Activated naive CD4-positive, alpha-beta T cell treated with anti-CD3 and anti-CD28 coated beads, Interleukin-2, amount 50 U/mL, for 72 hours (primary cell): ENCODE measurements at regions not wholly inside any gene's neighbourhood (a gene's known extent, or its start where the extent isn't known, plus 50 kb on each side); places are given as distances from the start of the nearest gene placed in this dataset.
A peak's percentile ranks its signal among the peaks of the same experiment; 100 is the strongest.
"Not testable (repeated sequence)": the region's sequence is repeated elsewhere in the genome, so short reads cannot be mapped to it uniquely, and the experiment has no call there.

Experiments
- ATAC-seq, 2 donors: fragments of 150-1000 bp; cut with Tn5 transposase; 2 replicates each; pipeline ENCODE4 v1.10.0; 2021; ENCODE audit warnings: mild to moderate bottlenecking in 2 of 2, moderate library complexity in 2 of 2
- DNase-seq, 2 donors: peaks; one replicate each; pipeline ENCODE4 v3.0.0; 2021 to 2022; ENCODE audit warnings: low spot score in 2 of 2
- H3K27ac Mint-ChIP-seq, 2 donors: one replicate each; pipeline ENCODE4 v1.8.0; 2022; ENCODE audit warnings: mild to moderate bottlenecking in 2 of 2, mixed read lengths in 2 of 2
- H3K36me3 Mint-ChIP-seq, 2 donors: one replicate each; pipeline ENCODE4 v1.8.0; 2022; ENCODE audit warnings: mixed read lengths in 2 of 2
- H3K9me3 Mint-ChIP-seq, 2 donors: one replicate each; pipeline ENCODE4 v1.8.0; 2022; ENCODE audit warnings: mixed read lengths in 2 of 2

- ATAC-seq (no peak), DNase-seq (no peak)
- Mint-ChIP-seq H3K9me3 (peaks cover 9 to 26% of the 10 kb centered on the region in 2 donors), H3K27ac (no peak overlapping the region), H3K36me3 (peaks cover 0 to 49% of the 10 kb centered on the region in 2 donors)
Observed at GRCh38 chr12:68984796-68985573, 52.0 kb upstream of the CPM start.

- H3K27ac Mint-ChIP-seq, ATAC-seq, DNase-seq: not testable (repeated sequence)
- Mint-ChIP-seq H3K36me3 (peaks cover 9 to 17% of the 10 kb centered on the region in 2 donors), H3K9me3 (peaks cover 6 to 21% of the 10 kb centered on the region in 2 donors)
Observed at GRCh38 chr12:68997526-68997925, 64.6 kb upstream of the CPM start.

- no peak for DNase-seq
- H3K27ac Mint-ChIP-seq, result no peak overlapping the region
- H3K9me3 Mint-ChIP-seq, result peaks cover 6 to 21% of the 10 kb centered on the region in 2 donors
Observed at GRCh38 chr12:68998041-68998440, 65.1 kb upstream of the CPM start.

GRCh38 chr12:69000074-69000473 is 67.1 kb upstream of the CPM start:
- no peak overlapping the region for H3K27ac Mint-ChIP-seq

More at GRCh38 chr12:68998041-68998440, 65.1 kb upstream of the CPM start:
- no peak for ATAC-seq
- H3K36me3 Mint-ChIP-seq, result peaks cover 8 to 17% of the 10 kb centered on the region in 2 donors

GRCh38 chr12:69000540-69001243 is 67.7 kb upstream of the CPM start:
- ATAC-seq, result no peak
- peaks cover 0 to 17% of the 10 kb centered on the region in 2 donors for H3K36me3 Mint-ChIP-seq
- H3K27ac Mint-ChIP-seq, result no peak overlapping the region
- peaks cover 6 to 13% of the 10 kb centered on the region in 2 donors for H3K9me3 Mint-ChIP-seq
- no peak for DNase-seq

More at GRCh38 chr12:69000074-69000473, 67.1 kb upstream of the CPM start:
- peaks cover 0 to 17% of the 10 kb centered on the region in 2 donors for H3K36me3 Mint-ChIP-seq
- no peak for DNase-seq
- no peak for ATAC-seq
- peaks cover 6 to 13% of the 10 kb centered on the region in 2 donors for H3K9me3 Mint-ChIP-seq

- Mint-ChIP-seq H3K36me3 (peaks cover 0 to 17% of the 10 kb centered on the region in 2 donors), H3K27ac (no peak overlapping the region), H3K9me3 (peaks cover 6 to 13% of the 10 kb centered on the region in 2 donors)
- ATAC-seq, result no peak
- DNase-seq, result no peak
Observed at GRCh38 chr12:69001251-69001650, 68.3 kb upstream of the CPM start.

GRCh38 chr12:69002969-69003368 is 70.0 kb upstream of the CPM start:
- Mint-ChIP-seq H3K9me3 (peaks cover 0 to 6% of the 10 kb centered on the region in 2 donors), H3K36me3 (peaks cover 0 to 10% of the 10 kb centered on the region in 2 donors), H3K27ac (no peak overlapping the region)
- DNase-seq, result no peak
- no peak for ATAC-seq

GRCh38 chr12:69003991-69004390 is 71.0 kb upstream of the CPM start:
- ATAC-seq (no peak), DNase-seq (no peak)
- no peak overlapping the region for H3K27ac Mint-ChIP-seq
- peaks cover 0 to 5% of the 10 kb centered on the region in 2 donors for H3K9me3 Mint-ChIP-seq
- H3K36me3 Mint-ChIP-seq, result peaks cover 0 to 10% of the 10 kb centered on the region in 2 donors

GRCh38 chr12:69007101-69007854 is 74.3 kb upstream of the CPM start:
- ATAC-seq (peak; percentile 79 to 91), DNase-seq (peak in 1 of 2 donors; percentile 5)
- Mint-ChIP-seq H3K9me3 (peaks cover 0 to 5% of the 10 kb centered on the region in 2 donors), H3K36me3 (no peaks in the 10 kb centered on the region), H3K27ac (peak overlapping the region; percentile 3 to 9)

GRCh38 chr12:69007855-69008351 is 74.9 kb upstream of the CPM start:
- DNase-seq (no peak), ATAC-seq (no peak)
- Mint-ChIP-seq H3K36me3 (no peaks in the 10 kb centered on the region), H3K9me3 (peaks cover 0 to 5% of the 10 kb centered on the region in 2 donors), H3K27ac (no peak overlapping the region)

- Mint-ChIP-seq H3K36me3 (no peaks in the 10 kb centered on the region), H3K27ac (no peak overlapping the region), H3K9me3 (peaks cover 0 to 5% of the 10 kb centered on the region in 2 donors)
- ATAC-seq (no peak), DNase-seq (no peak)
Observed at GRCh38 chr12:69008520-69008919, 75.5 kb upstream of the CPM start.

- Mint-ChIP-seq H3K27ac (no peak overlapping the region), H3K36me3 (no peaks in the 10 kb centered on the region), H3K9me3 (no peaks in the 10 kb centered on the region)
- ATAC-seq, result no peak
- DNase-seq, result no peak
Observed at GRCh38 chr12:69014047-69014446, 81.1 kb upstream of the CPM start.

GRCh38 chr12:69015017-69015416 is 82.0 kb upstream of the CPM start:
- DNase-seq (no peak), ATAC-seq (no peak)
- Mint-ChIP-seq H3K27ac (no peak overlapping the region), H3K36me3 (peaks cover 0 to 3% of the 10 kb centered on the region in 2 donors), H3K9me3 (peaks cover 2 to 3% of the 10 kb centered on the region in 2 donors)

GRCh38 chr12:69015831-69016230 is 82.9 kb upstream of the CPM start:
- ATAC-seq, result no peak
- Mint-ChIP-seq H3K9me3 (peaks cover 2 to 9% of the 10 kb centered on the region in 2 donors), H3K36me3 (peaks cover 0 to 8% of the 10 kb centered on the region in 2 donors), H3K27ac (no peak overlapping the region)
- no peak for DNase-seq

- H3K27ac Mint-ChIP-seq, result no peak overlapping the region
- H3K9me3 Mint-ChIP-seq, result peaks cover 2 to 9% of the 10 kb centered on the region in 2 donors
- DNase-seq, result no peak
- peaks cover 0 to 8% of the 10 kb centered on the region in 2 donors for H3K36me3 Mint-ChIP-seq
- ATAC-seq, result no peak
Observed at GRCh38 chr12:69019082-69019481, 86.1 kb upstream of the CPM start.

GRCh38 chr12:69019910-69020309 is 86.9 kb upstream of the CPM start:
- no peak for ATAC-seq
- H3K27ac Mint-ChIP-seq, result no peak overlapping the region

More at GRCh38 chr12:69019910-69020309, 86.9 kb upstream of the CPM start:
- no peak for DNase-seq
- Mint-ChIP-seq H3K36me3 (peaks cover 0 to 8% of the 10 kb centered on the region in 2 donors), H3K9me3 (peaks cover 2 to 9% of the 10 kb centered on the region in 2 donors)
